IPS-15b (cell line): ENCODE measurements at regions not wholly inside any gene's neighbourhood (a gene's known extent, or its start where the extent isn't known, plus 50 kb on each side); places are given as distances from the start of the nearest gene placed in this dataset.

Experiments used
- H3K27me3 ChIP-seq: one replicate; pipeline ENCODE4 v1.6.1; 2013; ENCODE audit warnings: low read length; ENCODE audit not compliant: control insufficient read depth, insufficient read depth
- H3K36me3 ChIP-seq: one replicate; pipeline ENCODE4 v1.6.1; 2013; ENCODE audit warnings: low read length; ENCODE audit not compliant: control insufficient read depth, insufficient read depth
- H3K4me1 ChIP-seq: one replicate; pipeline ENCODE4 v1.6.1; 2013; ENCODE audit warnings: mild to moderate bottlenecking, low read length; ENCODE audit not compliant: control insufficient read depth, insufficient read depth
- H3K4me3 ChIP-seq: one replicate; pipeline ENCODE4 v1.5.1; 2013; ENCODE audit warnings: low read depth, low read length
- H3K9ac ChIP-seq: one replicate; pipeline ENCODE4 v1.6.1; 2013; ENCODE audit warnings: low read depth, mild to moderate bottlenecking, low read length
- H3K9me3 ChIP-seq: one replicate; pipeline ENCODE4 v1.6.1; 2013; ENCODE audit warnings: mild to moderate bottlenecking, low read length; ENCODE audit not compliant: control insufficient read depth, insufficient read depth

- Histone ChIP-seq H3K9ac (no peak overlapping the region), H3K4me1 (no peaks in the 10 kb centered on the region), H3K36me3 (no peaks in the 10 kb centered on the region), H3K9me3 (no peaks in the 10 kb centered on the region), H3K27me3 (peaks cover 2% of the 10 kb centered on the region), H3K4me3 (no peak overlapping the region)
Measured at GRCh38 chr4:24141836-24142235, 252.0 kb upstream of the PPARGC1A start.

GRCh38 chr4:24140892-24141291, 251.0 kb upstream of the PPARGC1A start:
- no peak overlapping the region for H3K4me3 ChIP-seq
- no peaks in the 10 kb centered on the region for H3K36me3 ChIP-seq
- no peaks in the 10 kb centered on the region for H3K9me3 ChIP-seq
- H3K9ac ChIP-seq = no peak overlapping the region
- peaks cover 2% of the 10 kb centered on the region for H3K27me3 ChIP-seq
- H3K4me1 ChIP-seq = no peaks in the 10 kb centered on the region

- H3K4me3 ChIP-seq = no peak overlapping the region
- H3K36me3 ChIP-seq = no peaks in the 10 kb centered on the region
- H3K4me1 ChIP-seq = no peaks in the 10 kb centered on the region
- H3K9ac ChIP-seq = no peak overlapping the region
- H3K9me3 ChIP-seq = no peaks in the 10 kb centered on the region
- H3K27me3 ChIP-seq = no peaks in the 10 kb centered on the region
Measured at GRCh38 chr4:24137671-24138601, 248.1 kb upstream of the PPARGC1A start.

GRCh38 chr4:24131954-24132673, 242.3 kb upstream of the PPARGC1A start:
- H3K9me3 ChIP-seq = no peaks in the 10 kb centered on the region
- H3K27me3 ChIP-seq = no peaks in the 10 kb centered on the region
- no peak overlapping the region for H3K4me3 ChIP-seq
- no peaks in the 10 kb centered on the region for H3K4me1 ChIP-seq
- H3K36me3 ChIP-seq = no peaks in the 10 kb centered on the region
- H3K9ac ChIP-seq = no peak overlapping the region

- no peaks in the 10 kb centered on the region for H3K4me1 ChIP-seq
Measured at GRCh38 chr4:24130637-24131036, 240.8 kb upstream of the PPARGC1A start.

GRCh38 chr4:24126776-24127175, 236.9 kb upstream of the PPARGC1A start:
- H3K9ac ChIP-seq = no peak overlapping the region
- no peaks in the 10 kb centered on the region for H3K4me1 ChIP-seq
- H3K36me3 ChIP-seq = no peaks in the 10 kb centered on the region

More at GRCh38 chr4:24130637-24131036, 240.8 kb upstream of the PPARGC1A start:
- Histone ChIP-seq H3K9me3 (no peaks in the 10 kb centered on the region), H3K36me3 (no peaks in the 10 kb centered on the region), H3K27me3 (no peaks in the 10 kb centered on the region), H3K4me3 (no peak overlapping the region), H3K9ac (no peak overlapping the region)

GRCh38 chr4:24121395-24122175, 231.7 kb upstream of the PPARGC1A start:
- Histone ChIP-seq H3K9me3 (no peaks in the 10 kb centered on the region), H3K36me3 (no peaks in the 10 kb centered on the region), H3K4me3 (no peak overlapping the region), H3K27me3 (no peaks in the 10 kb centered on the region), H3K9ac (no peak overlapping the region), H3K4me1 (peaks cover 4% of the 10 kb centered on the region)

More at GRCh38 chr4:24126776-24127175, 236.9 kb upstream of the PPARGC1A start:
- Histone ChIP-seq H3K4me3 (no peak overlapping the region), H3K27me3 (no peaks in the 10 kb centered on the region), H3K9me3 (no peaks in the 10 kb centered on the region)

- H3K27me3 ChIP-seq = no peaks in the 10 kb centered on the region
- H3K4me3 ChIP-seq = no peak overlapping the region
- H3K36me3 ChIP-seq = no peaks in the 10 kb centered on the region
- H3K4me1 ChIP-seq = peaks cover 4% of the 10 kb centered on the region
- H3K9me3 ChIP-seq = no peaks in the 10 kb centered on the region
- no peak overlapping the region for H3K9ac ChIP-seq
Measured at GRCh38 chr4:24117975-24118374, 228.1 kb upstream of the PPARGC1A start.

GRCh38 chr4:24116107-24116506, 226.3 kb upstream of the PPARGC1A start:
- Histone ChIP-seq H3K9ac (no peak overlapping the region), H3K36me3 (no peaks in the 10 kb centered on the region), H3K27me3 (no peaks in the 10 kb centered on the region), H3K9me3 (no peaks in the 10 kb centered on the region), H3K4me1 (peaks cover 4% of the 10 kb centered on the region), H3K4me3 (no peak overlapping the region)

GRCh38 chr4:24114919-24115500, 225.2 kb upstream of the PPARGC1A start:
- Histone ChIP-seq H3K9me3 (no peaks in the 10 kb centered on the region), H3K27me3 (no peaks in the 10 kb centered on the region), H3K9ac (no peak overlapping the region), H3K4me3 (no peak overlapping the region), H3K4me1 (peaks cover 4% of the 10 kb centered on the region), H3K36me3 (no peaks in the 10 kb centered on the region)

- H3K27me3 ChIP-seq = no peaks in the 10 kb centered on the region
Measured at GRCh38 chr4:24114444-24114843, 224.6 kb upstream of the PPARGC1A start.

More at GRCh38 chr4:24114444-24114843, 224.6 kb upstream of the PPARGC1A start:
- Histone ChIP-seq H3K4me3 (no peak overlapping the region), H3K4me1 (peaks cover 4% of the 10 kb centered on the region), H3K36me3 (no peaks in the 10 kb centered on the region), H3K9me3 (no peaks in the 10 kb centered on the region), H3K9ac (no peak overlapping the region)
